ENCODE measurements at regions not wholly inside any gene's neighbourhood (a gene's known extent, or its start where the extent isn't known, plus 50 kb on each side); places are given as distances from the start of the nearest gene placed in this dataset.

DNA sequence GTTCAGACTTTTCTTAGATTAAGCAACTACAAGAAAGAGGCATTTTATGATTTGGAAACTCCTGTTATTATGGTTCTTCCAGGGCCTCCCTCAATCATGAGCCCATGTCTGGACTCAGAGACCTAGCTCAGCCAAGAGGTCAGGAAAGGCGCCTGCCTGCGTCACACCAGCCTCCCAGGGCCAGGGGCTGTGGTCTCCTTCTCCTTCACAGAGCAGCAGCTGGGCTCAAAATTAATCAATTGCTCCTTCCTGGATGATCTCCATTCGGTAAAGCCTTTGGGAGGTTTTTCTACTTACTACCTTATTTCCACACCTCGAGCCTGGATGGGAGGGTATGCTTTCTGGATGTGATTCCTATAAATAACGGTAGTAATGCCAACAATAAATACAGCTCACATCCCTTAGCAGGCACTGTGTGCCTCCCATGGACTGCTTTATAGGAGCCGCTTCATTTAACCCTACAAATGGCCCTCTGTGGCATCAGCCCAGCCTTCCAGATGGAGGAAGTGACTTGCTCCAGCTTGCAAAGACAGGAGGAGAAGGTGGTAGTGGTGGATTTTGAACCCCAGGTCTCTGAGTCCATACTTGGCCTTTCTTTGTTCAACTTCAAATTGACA, 1445.6 kb downstream of the TBC1D22A start:
- H3K4me3 ChIP-seq (replicated peaks; ENCODE audit: low read depth, low read length): no peak overlapping the region
- TF ChIP-seq, protein P1, sequence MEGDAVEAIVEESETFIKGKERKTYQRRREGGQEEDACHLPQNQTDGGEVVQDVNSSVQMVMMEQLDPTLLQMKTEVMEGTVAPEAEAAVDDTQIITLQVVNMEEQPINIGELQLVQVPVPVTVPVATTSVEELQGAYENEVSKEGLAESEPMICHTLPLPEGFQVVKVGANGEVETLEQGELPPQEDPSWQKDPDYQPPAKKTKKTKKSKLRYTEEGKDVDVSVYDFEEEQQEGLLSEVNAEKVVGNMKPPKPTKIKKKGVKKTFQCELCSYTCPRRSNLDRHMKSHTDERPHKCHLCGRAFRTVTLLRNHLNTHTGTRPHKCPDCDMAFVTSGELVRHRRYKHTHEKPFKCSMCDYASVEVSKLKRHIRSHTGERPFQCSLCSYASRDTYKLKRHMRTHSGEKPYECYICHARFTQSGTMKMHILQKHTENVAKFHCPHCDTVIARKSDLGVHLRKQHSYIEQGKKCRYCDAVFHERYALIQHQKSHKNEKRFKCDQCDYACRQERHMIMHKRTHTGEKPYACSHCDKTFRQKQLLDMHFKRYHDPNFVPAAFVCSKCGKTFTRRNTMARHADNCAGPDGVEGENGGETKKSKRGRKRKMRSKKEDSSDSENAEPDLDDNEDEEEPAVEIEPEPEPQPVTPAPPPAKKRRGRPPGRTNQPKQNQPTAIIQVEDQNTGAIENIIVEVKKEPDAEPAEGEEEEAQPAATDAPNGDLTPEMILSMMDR (IDR thresholded peaks at IDR 0.05; ENCODE audit: insufficient read depth, low read length, poor library complexity, severe bottlenecking): no peak

DNA sequence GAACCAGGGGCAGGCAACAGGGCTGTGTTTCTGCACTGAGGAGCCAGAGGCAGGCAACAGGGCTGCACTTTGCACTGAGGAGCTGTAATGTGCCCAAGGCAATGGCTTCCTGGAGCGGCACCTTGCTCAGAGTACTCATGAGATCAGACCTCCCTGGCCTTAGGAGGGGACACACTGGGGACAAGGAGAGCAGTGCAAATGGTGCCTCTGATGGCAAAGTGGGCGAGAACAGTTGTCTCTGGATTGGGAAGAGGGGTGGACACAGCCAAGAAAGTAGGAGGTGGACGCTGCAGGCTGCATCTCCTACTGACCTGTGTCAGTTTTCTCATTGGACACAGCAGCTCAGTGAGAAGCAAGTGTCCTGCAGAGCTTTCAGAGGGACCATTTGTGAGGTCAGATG, 1443.3 kb downstream of the TBC1D22A start:
- Histone ChIP-seq H3K36me3 (ENCODE audit: control insufficient read depth, insufficient read depth, low read length) (no peaks in the 10 kb centered on the region), H3K27me3 (replicated peaks; ENCODE audit: control insufficient read depth, insufficient read depth, low read length) (no peaks in the 10 kb centered on the region), H3K4me3 (replicated peaks; ENCODE audit: low read depth, low read length) (no peak overlapping the region)
- TF ChIP-seq, protein P1 (IDR thresholded peaks at IDR 0.05; ENCODE audit: insufficient read depth, low read length, poor library complexity, severe bottlenecking): no peak
- no peak for DNase-seq (ENCODE audit: extremely low read depth, insufficient read length)

More for the DNA sequence above, 1445.6 kb downstream of the TBC1D22A start:
- H3K36me3 ChIP-seq (ENCODE audit: control insufficient read depth, insufficient read depth, low read length): no peaks in the 10 kb centered on the region
- no peak for DNase-seq (ENCODE audit: extremely low read depth, insufficient read length)
- H3K27me3 ChIP-seq (replicated peaks; ENCODE audit: control insufficient read depth, insufficient read depth, low read length): no peaks in the 10 kb centered on the region

DNA sequence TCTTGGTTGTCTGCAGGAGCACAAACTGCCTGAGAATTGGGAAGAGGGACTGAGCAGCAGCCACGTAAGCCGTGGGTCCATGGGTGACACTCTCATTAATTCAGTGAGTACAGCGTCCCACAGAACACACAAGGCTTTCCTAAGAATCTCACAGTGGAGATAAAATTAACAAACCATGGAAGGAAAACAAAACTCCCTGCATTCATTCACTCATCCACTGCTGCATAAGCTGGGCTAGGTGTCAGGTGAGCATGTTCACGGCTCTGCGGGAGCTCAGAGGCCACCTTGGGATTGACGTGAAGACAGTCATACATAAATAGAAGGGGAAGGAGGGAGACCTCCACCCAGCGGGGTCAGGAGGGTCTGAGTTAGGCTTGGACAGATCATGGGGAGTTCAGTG, 1442.7 kb downstream of the TBC1D22A start:
- no peak for DNase-seq (ENCODE audit: extremely low read depth, insufficient read length)

DNA sequence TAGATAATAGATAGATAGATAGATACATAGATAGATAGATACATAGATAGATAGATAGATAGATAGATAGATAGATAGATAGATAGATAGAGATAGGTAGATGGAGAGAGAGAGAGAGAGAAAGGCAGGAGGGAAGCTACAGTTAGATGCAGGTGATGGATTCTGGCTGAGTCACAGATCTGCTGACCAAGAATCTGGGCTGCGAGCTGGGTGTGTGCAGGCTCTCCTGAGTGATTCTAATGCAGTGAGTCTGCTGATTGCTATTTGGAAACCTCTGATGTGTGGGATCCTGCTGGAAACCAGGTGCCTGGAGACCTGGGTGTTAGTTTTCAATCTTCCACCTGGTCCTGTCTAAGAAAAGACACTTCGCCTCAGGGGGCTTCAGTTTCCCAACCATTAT, 1441.8 kb downstream of the TBC1D22A start:
- no peaks in the 10 kb centered on the region for H3K27me3 ChIP-seq (replicated peaks; ENCODE audit: control insufficient read depth, insufficient read depth, low read length)
- TF ChIP-seq, protein P1 (IDR thresholded peaks at IDR 0.05; ENCODE audit: insufficient read depth, low read length, poor library complexity, severe bottlenecking): no peak
- DNase-seq (ENCODE audit: extremely low read depth, insufficient read length): no peak
- H3K4me3 ChIP-seq (replicated peaks; ENCODE audit: low read depth, low read length): no peak overlapping the region
- H3K36me3 ChIP-seq (ENCODE audit: control insufficient read depth, insufficient read depth, low read length): no peaks in the 10 kb centered on the region

More for the DNA sequence above, 1442.7 kb downstream of the TBC1D22A start:
- TF ChIP-seq, protein P1 (IDR thresholded peaks at IDR 0.05; ENCODE audit: insufficient read depth, low read length, poor library complexity, severe bottlenecking): no peak
- no peaks in the 10 kb centered on the region for H3K36me3 ChIP-seq (ENCODE audit: control insufficient read depth, insufficient read depth, low read length)
- H3K27me3 ChIP-seq (replicated peaks; ENCODE audit: control insufficient read depth, insufficient read depth, low read length): no peaks in the 10 kb centered on the region
- H3K4me3 ChIP-seq (replicated peaks; ENCODE audit: low read depth, low read length): no peak overlapping the region

DNA sequence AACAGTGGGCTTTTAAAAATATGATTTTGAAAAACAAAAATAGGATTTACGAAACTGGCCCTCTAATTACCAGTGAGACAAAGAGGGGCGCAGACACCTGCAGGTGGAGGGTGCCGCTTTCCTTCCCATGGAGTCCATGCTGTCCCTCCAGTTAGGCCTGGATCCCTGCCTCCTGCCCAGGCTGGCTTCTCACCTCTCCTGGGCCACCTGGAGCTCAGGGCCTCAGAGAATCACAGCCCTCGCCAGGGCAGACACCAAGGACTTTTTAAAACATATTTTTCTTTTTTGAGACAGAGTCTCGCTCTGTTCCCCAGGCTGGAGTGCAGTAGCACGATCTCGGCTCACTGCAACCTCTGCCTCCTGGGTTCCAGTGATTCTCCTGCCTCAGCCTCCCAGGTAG, 1437.2 kb downstream of the TBC1D22A start:
- H3K4me3 ChIP-seq (replicated peaks; ENCODE audit: low read depth, low read length): no peak overlapping the region
- no peaks in the 10 kb centered on the region for H3K27me3 ChIP-seq (replicated peaks; ENCODE audit: control insufficient read depth, insufficient read depth, low read length)
- DNase-seq (ENCODE audit: extremely low read depth, insufficient read length): no peak
- TF ChIP-seq, protein P1 (IDR thresholded peaks at IDR 0.05; ENCODE audit: insufficient read depth, low read length, poor library complexity, severe bottlenecking): no peak
- H3K36me3 ChIP-seq (ENCODE audit: control insufficient read depth, insufficient read depth, low read length): no peaks in the 10 kb centered on the region
